ENCODE measurements at regions not wholly inside any gene's neighbourhood (a gene's known extent, or its start where the extent isn't known, plus 50 kb on each side); places are given as distances from the start of the nearest gene placed in this dataset.

- TF ChIP-seq TAF1 (IDR thresholded peaks at IDR 0.05; ENCODE audit: borderline replicate concordance, low read depth, low read length): no peak
- TF ChIP-seq POLR2AphosphoS5 (IDR thresholded peaks at IDR 0.05; ENCODE audit: low read depth, low read length): no peak
These were observed 95.9 kb upstream of the SSTR4 start for GRCh38 chr20:22939181-22939580.

Data from GM12892 (cell line).